ENCODE measurements at regions not wholly inside any gene's neighbourhood (a gene's known extent, or its start where the extent isn't known, plus 50 kb on each side); places are given as distances from the start of the nearest gene placed in this dataset.

GRCh38 chr3:76965122-76965725 is 74.7 kb upstream of the ROBO2 start:
- no peak for ATAC-seq (ENCODE audit: low read depth)
- TF ChIP-seq CTCF (IDR thresholded peaks at IDR 0.05) = no peak
- TF ChIP-seq EZH2 (IDR thresholded peaks at IDR 0.05; ENCODE audit: borderline replicate concordance, insufficient read depth, low read depth, low read length, poor library complexity, severe bottlenecking) = no peak
- no peaks in the 10 kb centered on the region for H3K4me1 Mint-ChIP-seq
- no peak for DNase-seq
- intact Hi-C loops (cut with micrococcal nuclease) = no loop called here
- no peak overlapping the region for H3K27ac Mint-ChIP-seq
- CTCF ChIA-PET = no interaction called here
- no peak overlapping the region for H3K4me3 ChIP-seq (ENCODE audit: control extremely low read depth in 1 of 5, extremely low read depth in 1 of 5, insufficient read depth in 1 of 5, low read depth in 2 of 5, low read length in 4 of 5)
- H3K36me3 ChIP-seq (replicated peaks in 1 of 2; ENCODE audit: control extremely low read depth in 1 of 2, control insufficient read depth in 1 of 2, extremely low read depth in 1 of 2, insufficient read depth in 2 of 2, low read length in 1 of 2) = no peaks in the 10 kb centered on the region
- no CpG with 5 or more reads among the region's 4 CpGs for WGBS (ENCODE audit: insufficient coverage)
- H3K27me3 Mint-ChIP-seq = no peaks in the 10 kb centered on the region
- H3K9ac ChIP-seq (ENCODE audit: low read length) = no peak overlapping the region
- no peak overlapping the region for H3K27ac ChIP-seq (ENCODE audit: low read length in 2 of 2)
- POLR2A ChIA-PET = no interaction called here
- no peak overlapping the region for H3K4me3 Mint-ChIP-seq
- H2AFZ ChIP-seq (ENCODE audit: insufficient read depth, low read depth, low read length, poor library complexity, severe bottlenecking) = no peak overlapping the region
- H4K20me1 ChIP-seq (ENCODE audit: control insufficient read depth, insufficient read depth, low read length, poor library complexity, severe bottlenecking) = no peaks in the 10 kb centered on the region
- peaks cover 0 to 5% (median 0%) of the 10 kb centered on the region in 3 donors for H3K9me3 ChIP-seq (ENCODE audit: control extremely low read depth in 1 of 3, control insufficient read depth in 2 of 3, insufficient read depth in 1 of 3, low read length in 2 of 3)
- H3K79me2 ChIP-seq (ENCODE audit: control insufficient read depth, insufficient read depth, low read length) = no peaks in the 10 kb centered on the region
- no peak overlapping the region for H3K4me2 ChIP-seq (replicated peaks; ENCODE audit: low read depth, low read length, poor library complexity, severe bottlenecking)
- H3K27me3 ChIP-seq (replicated peaks in 1 of 4; ENCODE audit: control extremely low read depth in 1 of 4, control insufficient read depth in 3 of 4, insufficient read depth in 4 of 4, low read length in 3 of 4) = no peaks in the 10 kb centered on the region
- no peaks in the 10 kb centered on the region for H3K4me1 ChIP-seq (ENCODE audit: control insufficient read depth in 2 of 2, insufficient read depth in 2 of 2, low read length in 2 of 2)
- peaks cover 3% of the 10 kb centered on the region for H3K9me3 Mint-ChIP-seq (ENCODE audit: insufficient read depth)

- Histone ChIP-seq H3K79me2 (ENCODE audit: control insufficient read depth, insufficient read depth, low read length) (no peaks in the 10 kb centered on the region), H4K20me1 (ENCODE audit: control insufficient read depth, insufficient read depth, low read length, poor library complexity, severe bottlenecking) (no peaks in the 10 kb centered on the region), H3K4me1 (ENCODE audit: control insufficient read depth in 2 of 2, insufficient read depth in 2 of 2, low read length in 2 of 2) (no peaks in the 10 kb centered on the region), H3K27me3 (replicated peaks in 1 of 4; ENCODE audit: control extremely low read depth in 1 of 4, control insufficient read depth in 3 of 4, insufficient read depth in 4 of 4, low read length in 3 of 4) (no peaks in the 10 kb centered on the region), H3K9me3 (ENCODE audit: control extremely low read depth in 1 of 3, control insufficient read depth in 2 of 3, insufficient read depth in 1 of 3, low read length in 2 of 3) (no peaks in the 10 kb centered on the region), H3K27ac (ENCODE audit: low read length in 2 of 2) (no peak overlapping the region), H2AFZ (ENCODE audit: insufficient read depth, low read depth, low read length, poor library complexity, severe bottlenecking) (no peak overlapping the region), H3K36me3 (replicated peaks in 1 of 2; ENCODE audit: control extremely low read depth in 1 of 2, control insufficient read depth in 1 of 2, extremely low read depth in 1 of 2, insufficient read depth in 2 of 2, low read length in 1 of 2) (no peaks in the 10 kb centered on the region), H3K4me3 (ENCODE audit: control extremely low read depth in 1 of 5, extremely low read depth in 1 of 5, insufficient read depth in 1 of 5, low read depth in 2 of 5, low read length in 4 of 5) (no peak overlapping the region), H3K9ac (ENCODE audit: low read length) (no peak overlapping the region), H3K4me2 (replicated peaks; ENCODE audit: low read depth, low read length, poor library complexity, severe bottlenecking) (no peak overlapping the region)
- ChIA-PET POLR2A (no interaction called here), CTCF (no interaction called here)
- no peaks in the 10 kb centered on the region for H3K27me3 Mint-ChIP-seq
- intact Hi-C loops (cut with micrococcal nuclease) = no loop called here
- no peak for DNase-seq
- peaks cover 3% of the 10 kb centered on the region for H3K9me3 Mint-ChIP-seq (ENCODE audit: insufficient read depth)
- WGBS (ENCODE audit: insufficient coverage) = no CpG with 5 or more reads among the region's 2 CpGs
- no peak for ATAC-seq (ENCODE audit: low read depth)
- no peaks in the 10 kb centered on the region for H3K4me1 Mint-ChIP-seq
- no peak overlapping the region for H3K27ac Mint-ChIP-seq
- TF ChIP-seq EZH2 (IDR thresholded peaks at IDR 0.05; ENCODE audit: borderline replicate concordance, insufficient read depth, low read depth, low read length, poor library complexity, severe bottlenecking) (no peak), CTCF (IDR thresholded peaks at IDR 0.05) (no peak)
- H3K4me3 Mint-ChIP-seq = no peak overlapping the region
These were observed 70.4 kb upstream of the ROBO2 start for GRCh38 chr3:76969471-76969870.
